ENCODE measurements at regions not wholly inside any gene's neighbourhood (a gene's known extent, or its start where the extent isn't known, plus 50 kb on each side); places are given as distances from the start of the nearest gene placed in this dataset.

GRCh38 chr21:16358784-16359183, 629.0 kb downstream of the USP25 start:
- no peaks in the 10 kb centered on the region for H3K36me3 ChIP-seq (ENCODE audit: control insufficient read depth, insufficient read depth, low read length)
- no peaks in the 10 kb centered on the region for H3K27me3 ChIP-seq (ENCODE audit: control insufficient read depth, insufficient read depth, low read length)
- H3K4me1 ChIP-seq (ENCODE audit: control insufficient read depth, insufficient read depth, low read length) = no peaks in the 10 kb centered on the region
- H3K9me3 ChIP-seq (ENCODE audit: control insufficient read depth, insufficient read depth, low read depth, low read length) = peaks cover 6% of the 10 kb centered on the region; the same call in 1 of the 2 replicates
- no peak overlapping the region for H3K27ac ChIP-seq (ENCODE audit: low read depth, low read length)
- H3K4me3 ChIP-seq (ENCODE audit: low read depth, low read length) = no peak overlapping the region
- H3K9ac ChIP-seq (ENCODE audit: low read length) = no peak overlapping the region

- H3K4me1 ChIP-seq (ENCODE audit: control insufficient read depth, insufficient read depth, low read length) = no peaks in the 10 kb centered on the region
- H3K9ac ChIP-seq (ENCODE audit: low read length) = no peak overlapping the region
- H3K27me3 ChIP-seq (ENCODE audit: control insufficient read depth, insufficient read depth, low read length) = no peaks in the 10 kb centered on the region
- H3K27ac ChIP-seq (ENCODE audit: low read depth, low read length) = no peak overlapping the region
- H3K4me3 ChIP-seq (ENCODE audit: low read depth, low read length) = no peak overlapping the region
- H3K9me3 ChIP-seq (ENCODE audit: control insufficient read depth, insufficient read depth, low read depth, low read length) = peaks cover 6% of the 10 kb centered on the region; the same call in 1 of the 2 replicates
- H3K36me3 ChIP-seq (ENCODE audit: control insufficient read depth, insufficient read depth, low read length) = no peaks in the 10 kb centered on the region
Measured at GRCh38 chr21:16363100-16363499, 633.3 kb downstream of the USP25 start.

GRCh38 chr21:16363518-16363917, 633.7 kb downstream of the USP25 start:
- Histone ChIP-seq H3K4me3 (ENCODE audit: low read depth, low read length) (no peak overlapping the region), H3K9ac (ENCODE audit: low read length) (no peak overlapping the region), H3K27ac (ENCODE audit: low read depth, low read length) (no peak overlapping the region), H3K9me3 (ENCODE audit: control insufficient read depth, insufficient read depth, low read depth, low read length) (peaks cover 6% of the 10 kb centered on the region; the same call in 1 of the 2 replicates), H3K36me3 (ENCODE audit: control insufficient read depth, insufficient read depth, low read length) (no peaks in the 10 kb centered on the region), H3K4me1 (ENCODE audit: control insufficient read depth, insufficient read depth, low read length) (no peaks in the 10 kb centered on the region), H3K27me3 (ENCODE audit: control insufficient read depth, insufficient read depth, low read length) (no peaks in the 10 kb centered on the region)

- Histone ChIP-seq H3K4me3 (ENCODE audit: low read depth, low read length) (no peak overlapping the region), H3K4me1 (ENCODE audit: control insufficient read depth, insufficient read depth, low read length) (no peaks in the 10 kb centered on the region), H3K36me3 (ENCODE audit: control insufficient read depth, insufficient read depth, low read length) (no peaks in the 10 kb centered on the region), H3K9ac (ENCODE audit: low read length) (no peak overlapping the region), H3K27ac (ENCODE audit: low read depth, low read length) (no peak overlapping the region), H3K9me3 (ENCODE audit: control insufficient read depth, insufficient read depth, low read depth, low read length) (no peaks in the 10 kb centered on the region), H3K27me3 (ENCODE audit: control insufficient read depth, insufficient read depth, low read length) (no peaks in the 10 kb centered on the region)
Measured at GRCh38 chr21:16366207-16366606, 636.4 kb downstream of the USP25 start.

- Histone ChIP-seq H3K36me3 (ENCODE audit: control insufficient read depth, insufficient read depth, low read length) (no peaks in the 10 kb centered on the region), H3K9ac (ENCODE audit: low read length) (no peak overlapping the region), H3K27ac (ENCODE audit: low read depth, low read length) (no peak overlapping the region), H3K4me1 (ENCODE audit: control insufficient read depth, insufficient read depth, low read length) (no peaks in the 10 kb centered on the region), H3K9me3 (ENCODE audit: control insufficient read depth, insufficient read depth, low read depth, low read length) (no peaks in the 10 kb centered on the region), H3K4me3 (ENCODE audit: low read depth, low read length) (no peak overlapping the region), H3K27me3 (ENCODE audit: control insufficient read depth, insufficient read depth, low read length) (no peaks in the 10 kb centered on the region)
Measured at GRCh38 chr21:16367079-16367478, 637.3 kb downstream of the USP25 start.

- Histone ChIP-seq H3K9me3 (ENCODE audit: control insufficient read depth, insufficient read depth, low read depth, low read length) (no peaks in the 10 kb centered on the region), H3K36me3 (ENCODE audit: control insufficient read depth, insufficient read depth, low read length) (no peaks in the 10 kb centered on the region), H3K4me3 (ENCODE audit: low read depth, low read length) (no peak overlapping the region), H3K9ac (ENCODE audit: low read length) (no peak overlapping the region), H3K4me1 (ENCODE audit: control insufficient read depth, insufficient read depth, low read length) (no peaks in the 10 kb centered on the region), H3K27me3 (ENCODE audit: control insufficient read depth, insufficient read depth, low read length) (no peaks in the 10 kb centered on the region), H3K27ac (ENCODE audit: low read depth, low read length) (no peak overlapping the region)
Measured at GRCh38 chr21:16370186-16370585, 640.4 kb downstream of the USP25 start.

- Histone ChIP-seq H3K4me1 (ENCODE audit: control insufficient read depth, insufficient read depth, low read length) (no peaks in the 10 kb centered on the region), H3K36me3 (ENCODE audit: control insufficient read depth, insufficient read depth, low read length) (no peaks in the 10 kb centered on the region), H3K4me3 (ENCODE audit: low read depth, low read length) (no peak overlapping the region), H3K27me3 (ENCODE audit: control insufficient read depth, insufficient read depth, low read length) (no peaks in the 10 kb centered on the region), H3K9me3 (ENCODE audit: control insufficient read depth, insufficient read depth, low read depth, low read length) (no peaks in the 10 kb centered on the region), H3K9ac (ENCODE audit: low read length) (no peak overlapping the region), H3K27ac (ENCODE audit: low read depth, low read length) (no peak overlapping the region)
Measured at GRCh38 chr21:16372586-16372985, 642.8 kb downstream of the USP25 start.

GRCh38 chr21:16376673-16377072, 646.9 kb downstream of the USP25 start:
- no peak overlapping the region for H3K27ac ChIP-seq (ENCODE audit: low read depth, low read length)
- H3K4me3 ChIP-seq (ENCODE audit: low read depth, low read length) = no peak overlapping the region
- H3K36me3 ChIP-seq (ENCODE audit: control insufficient read depth, insufficient read depth, low read length) = no peaks in the 10 kb centered on the region
- H3K4me1 ChIP-seq (ENCODE audit: control insufficient read depth, insufficient read depth, low read length) = no peaks in the 10 kb centered on the region
- no peak overlapping the region for H3K9ac ChIP-seq (ENCODE audit: low read length)
- no peaks in the 10 kb centered on the region for H3K27me3 ChIP-seq (ENCODE audit: control insufficient read depth, insufficient read depth, low read length)
- H3K9me3 ChIP-seq (ENCODE audit: control insufficient read depth, insufficient read depth, low read depth, low read length) = no peaks in the 10 kb centered on the region

- H3K4me1 ChIP-seq (ENCODE audit: control insufficient read depth, insufficient read depth, low read length) = no peaks in the 10 kb centered on the region
- no peaks in the 10 kb centered on the region for H3K27me3 ChIP-seq (ENCODE audit: control insufficient read depth, insufficient read depth, low read length)
- H3K36me3 ChIP-seq (ENCODE audit: control insufficient read depth, insufficient read depth, low read length) = no peaks in the 10 kb centered on the region
- no peaks in the 10 kb centered on the region for H3K9me3 ChIP-seq (ENCODE audit: control insufficient read depth, insufficient read depth, low read depth, low read length)
- no peak overlapping the region for H3K9ac ChIP-seq (ENCODE audit: low read length)
- H3K4me3 ChIP-seq (ENCODE audit: low read depth, low read length) = no peak overlapping the region
- no peak overlapping the region for H3K27ac ChIP-seq (ENCODE audit: low read depth, low read length)
Measured at GRCh38 chr21:16377120-16377658, 647.4 kb downstream of the USP25 start.

GRCh38 chr21:16377857-16378256, 648.1 kb downstream of the USP25 start:
- H3K27ac ChIP-seq (ENCODE audit: low read depth, low read length) = no peak overlapping the region
- no peaks in the 10 kb centered on the region for H3K27me3 ChIP-seq (ENCODE audit: control insufficient read depth, insufficient read depth, low read length)
- no peaks in the 10 kb centered on the region for H3K9me3 ChIP-seq (ENCODE audit: control insufficient read depth, insufficient read depth, low read depth, low read length)
- no peaks in the 10 kb centered on the region for H3K4me1 ChIP-seq (ENCODE audit: control insufficient read depth, insufficient read depth, low read length)
- no peak overlapping the region for H3K9ac ChIP-seq (ENCODE audit: low read length)
- H3K4me3 ChIP-seq (ENCODE audit: low read depth, low read length) = no peak overlapping the region
- H3K36me3 ChIP-seq (ENCODE audit: control insufficient read depth, insufficient read depth, low read length) = no peaks in the 10 kb centered on the region

GRCh38 chr21:16378525-16378924, 648.7 kb downstream of the USP25 start:
- H3K9me3 ChIP-seq (ENCODE audit: control insufficient read depth, insufficient read depth, low read depth, low read length) = no peaks in the 10 kb centered on the region
- H3K4me3 ChIP-seq (ENCODE audit: low read depth, low read length) = no peak overlapping the region
- no peak overlapping the region for H3K27ac ChIP-seq (ENCODE audit: low read depth, low read length)
- no peaks in the 10 kb centered on the region for H3K36me3 ChIP-seq (ENCODE audit: control insufficient read depth, insufficient read depth, low read length)
- no peak overlapping the region for H3K9ac ChIP-seq (ENCODE audit: low read length)
- no peaks in the 10 kb centered on the region for H3K4me1 ChIP-seq (ENCODE audit: control insufficient read depth, insufficient read depth, low read length)
- H3K27me3 ChIP-seq (ENCODE audit: control insufficient read depth, insufficient read depth, low read length) = no peaks in the 10 kb centered on the region

- H3K4me3 ChIP-seq (ENCODE audit: low read depth, low read length) = no peak overlapping the region
- peaks cover 3% of the 10 kb centered on the region; the same call in 1 of the 2 replicates for H3K9me3 ChIP-seq (ENCODE audit: control insufficient read depth, insufficient read depth, low read depth, low read length)
- no peaks in the 10 kb centered on the region for H3K27me3 ChIP-seq (ENCODE audit: control insufficient read depth, insufficient read depth, low read length)
- H3K9ac ChIP-seq (ENCODE audit: low read length) = no peak overlapping the region
- H3K4me1 ChIP-seq (ENCODE audit: control insufficient read depth, insufficient read depth, low read length) = no peaks in the 10 kb centered on the region
- H3K36me3 ChIP-seq (ENCODE audit: control insufficient read depth, insufficient read depth, low read length) = no peaks in the 10 kb centered on the region
- no peak overlapping the region for H3K27ac ChIP-seq (ENCODE audit: low read depth, low read length)
Measured at GRCh38 chr21:16388291-16388690, 658.5 kb downstream of the USP25 start.

Data from HUES6 (cell line).